ENCODE measurements at regions not wholly inside any gene's neighbourhood (a gene's known extent, or its start where the extent isn't known, plus 50 kb on each side); places are given as distances from the start of the nearest gene placed in this dataset.

GRCh38 chr5:174400461-174400860 lies 323.9 kb upstream of the MSX2 start:
- TF ChIP-seq CTCF (IDR thresholded peaks at IDR 0.05; ENCODE audit: low read depth, low read length, missing input control) (no peak), ZBTB33 (IDR thresholded peaks at IDR 0.05) (no peak), FOXA2 (IDR thresholded peaks at IDR 0.05) (no peak)
